Thoracic aorta (tissue), 2 donors: ENCODE measurements at regions not wholly inside any gene's neighbourhood (a gene's known extent, or its start where the extent isn't known, plus 50 kb on each side); places are given as distances from the start of the nearest gene placed in this dataset.
"Not testable (repeated sequence)": the region's sequence is repeated elsewhere in the genome, so short reads cannot be mapped to it uniquely, and the experiment has no call there.

Experiments
- ATAC-seq: fragments of 150-250 bp; one replicate; pipeline ENCODE4 v1.8.0; 2017; ENCODE audit warnings: low read depth; ENCODE audit not compliant: insufficient number of reproducible peaks, low FRiP score
- DNase-seq: peaks from one replicate; pipeline ENCODE4 v3.0.0-alpha.2; 2020; ENCODE audit warnings: low spot score
- H3K27ac ChIP-seq, 2 donors: fragments of 200-600 bp; sonication (generic); 1 replicate in 1 of 2; 2 replicates in 1 of 2; pipeline ENCODE4 v1.5.1; 2016; ENCODE audit warnings: mild to moderate bottlenecking in 2 of 2, moderate library complexity in 2 of 2
- H3K27me3 ChIP-seq: fragments of 200-600 bp; sonication (generic); replicated peaks from 2 replicates; pipeline ENCODE4 v1.6.0; 2016; ENCODE audit warnings: mild to moderate bottlenecking; ENCODE audit not compliant: insufficient read depth
- H3K36me3 ChIP-seq: fragments of 200-600 bp; sonication (generic); one replicate; pipeline ENCODE4 v1.5.1; 2016
- H3K4me1 ChIP-seq, 2 donors: fragments of 200-600 bp; sonication (generic); 1 replicate in 1 of 2; 2 replicates in 1 of 2; pipeline versions ENCODE4 v1.5.1 to v1.6.0; 2016; ENCODE audit warnings: low read depth in 2 of 2, mild to moderate bottlenecking in 1 of 2; ENCODE audit not compliant: control insufficient read depth in 1 of 2
- H3K4me3 ChIP-seq: fragments of 200-600 bp; sonication (generic); 2 replicates; pipeline ENCODE4 v1.5.1; 2016; ENCODE audit warnings: mild to moderate bottlenecking
- H3K9me3 ChIP-seq: fragments of 200-600 bp; sonication (generic); 2 replicates; pipeline ENCODE4 v1.5.1; 2016
- CTCF ChIP-seq: fragments of 200-600 bp; sonication (generic); IDR thresholded peaks from one replicate; pipeline ENCODE4 v1.5.1; 2019; ENCODE audit warnings: antibody characterized with exemption

- DNase-seq (no peak), ATAC-seq (no peak)
- TF ChIP-seq CTCF: no peak
- no peak overlapping the region for H3K27ac ChIP-seq
- no peaks in the 10 kb centered on the region for H3K4me1 ChIP-seq
- no peaks in the 10 kb centered on the region for H3K9me3 ChIP-seq
- H3K4me3 ChIP-seq: no peak overlapping the region
- no peaks in the 10 kb centered on the region for H3K36me3 ChIP-seq
- no peaks in the 10 kb centered on the region for H3K27me3 ChIP-seq
Measured at GRCh38 chr11:38123673-38124072, 1525.6 kb upstream of the RAG2 start.

DNA sequence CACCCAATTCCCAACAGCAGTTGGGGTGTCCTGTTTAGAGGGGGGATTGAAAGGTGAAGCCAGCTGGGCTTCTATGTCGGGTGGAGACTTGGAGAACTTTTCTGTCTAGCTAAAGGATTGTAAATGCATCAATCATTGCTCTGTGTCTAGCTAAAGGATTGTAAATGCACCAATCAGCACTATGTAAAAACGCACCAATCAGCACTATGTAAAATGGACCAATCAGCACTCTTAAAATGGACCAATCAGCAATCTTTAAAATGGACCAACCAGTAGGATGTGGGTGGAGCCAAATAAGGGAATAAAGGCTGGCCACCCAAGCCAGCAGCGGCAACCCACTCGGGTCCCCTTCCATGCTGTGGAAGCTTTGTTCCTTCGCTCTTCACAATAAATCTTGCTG, 1518.6 kb upstream of the RAG2 start:
- not testable (repeated sequence) for H3K36me3 ChIP-seq, H3K4me3 ChIP-seq, ATAC-seq

DNA sequence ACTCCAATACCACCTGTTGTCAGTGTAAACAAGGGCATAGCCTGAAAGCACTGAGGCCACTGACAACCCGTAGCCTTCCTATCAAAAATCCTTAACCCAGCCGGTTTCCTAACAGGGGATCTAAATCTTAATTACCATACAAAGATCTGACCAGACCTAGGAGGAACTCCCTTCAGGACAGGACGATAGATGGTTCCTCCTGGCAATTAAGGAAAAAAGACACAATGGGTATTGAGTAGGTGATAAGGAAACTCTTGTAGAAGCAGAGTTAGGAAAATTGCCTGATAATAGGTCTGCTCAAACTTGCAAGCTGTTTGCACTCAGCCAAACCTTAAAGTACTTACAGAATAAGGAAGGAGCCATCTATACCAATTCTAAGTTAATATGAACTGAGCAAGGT, 1517.3 kb upstream of the RAG2 start:
- H3K4me1 ChIP-seq, H3K9me3 ChIP-seq, H3K27ac ChIP-seq, H3K27me3 ChIP-seq, H3K4me3 ChIP-seq, DNase-seq, ATAC-seq, H3K36me3 ChIP-seq: not testable (repeated sequence)

More for the DNA sequence above, 1518.6 kb upstream of the RAG2 start:
- H3K4me1 ChIP-seq, DNase-seq, H3K27ac ChIP-seq, H3K9me3 ChIP-seq, H3K27me3 ChIP-seq: not testable (repeated sequence)

DNA sequence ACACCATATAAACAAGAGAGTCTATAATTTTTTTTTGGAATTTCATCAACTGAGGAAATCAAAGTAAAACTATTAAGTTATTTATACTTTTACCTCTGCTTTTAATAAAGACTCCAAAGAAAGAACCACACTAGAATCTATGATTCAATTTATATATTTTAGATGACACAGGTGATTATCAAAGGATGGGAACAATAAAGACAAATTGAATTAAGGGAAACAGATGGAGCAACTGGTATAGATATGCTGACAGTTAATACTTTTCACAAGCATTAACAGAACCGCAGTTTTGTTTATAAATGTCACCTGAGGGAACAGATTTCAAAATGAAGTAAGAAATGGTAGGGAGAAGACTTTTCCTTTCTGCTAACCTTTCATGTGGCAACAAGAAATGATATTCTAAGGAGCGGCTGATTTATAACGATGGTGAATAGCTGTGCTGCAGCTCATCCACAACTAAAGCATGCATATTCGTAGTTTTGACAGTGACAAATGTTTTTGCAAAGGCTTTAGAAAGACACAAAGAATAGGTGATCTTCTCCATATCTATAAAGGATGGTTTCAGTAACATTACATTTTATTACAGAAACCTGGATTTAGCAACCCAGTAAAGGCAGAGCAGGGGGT, 1502.9 kb upstream of the RAG2 start:
- no peaks in the 10 kb centered on the region for H3K27me3 ChIP-seq
- ATAC-seq (no peak), DNase-seq (no peak)
- TF ChIP-seq CTCF: no peak
- H3K4me3 ChIP-seq: no peak overlapping the region
- H3K36me3 ChIP-seq: no peaks in the 10 kb centered on the region
- H3K4me1 ChIP-seq: no peaks in the 10 kb centered on the region
- H3K27ac ChIP-seq: no peak overlapping the region
- H3K9me3 ChIP-seq: no peaks in the 10 kb centered on the region

DNA sequence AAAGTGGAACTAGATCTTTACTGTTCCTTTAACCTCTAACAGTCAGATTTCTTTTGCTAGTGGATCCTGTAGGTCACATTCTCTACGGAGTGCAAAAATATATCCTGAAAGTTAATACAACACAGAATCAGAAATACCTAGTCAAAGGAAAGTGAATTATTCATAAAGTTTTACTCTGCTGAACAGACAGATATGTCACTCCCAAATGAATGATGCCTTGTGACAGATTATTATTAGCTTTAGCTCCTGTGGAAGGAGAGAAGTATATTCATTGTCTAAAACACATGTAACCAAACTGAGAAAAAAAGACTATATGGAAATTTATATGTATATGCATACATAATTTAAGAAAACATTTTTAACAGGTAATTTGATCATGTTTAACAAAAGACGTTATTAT, 1497.2 kb upstream of the RAG2 start:
- no peak for TF ChIP-seq CTCF
- Histone ChIP-seq H3K4me1 (no peaks in the 10 kb centered on the region), H3K9me3 (no peaks in the 10 kb centered on the region), H3K4me3 (no peak overlapping the region), H3K27me3 (no peaks in the 10 kb centered on the region), H3K27ac (no peak overlapping the region), H3K36me3 (no peaks in the 10 kb centered on the region)
- no peak for ATAC-seq
- no peak for DNase-seq

DNA sequence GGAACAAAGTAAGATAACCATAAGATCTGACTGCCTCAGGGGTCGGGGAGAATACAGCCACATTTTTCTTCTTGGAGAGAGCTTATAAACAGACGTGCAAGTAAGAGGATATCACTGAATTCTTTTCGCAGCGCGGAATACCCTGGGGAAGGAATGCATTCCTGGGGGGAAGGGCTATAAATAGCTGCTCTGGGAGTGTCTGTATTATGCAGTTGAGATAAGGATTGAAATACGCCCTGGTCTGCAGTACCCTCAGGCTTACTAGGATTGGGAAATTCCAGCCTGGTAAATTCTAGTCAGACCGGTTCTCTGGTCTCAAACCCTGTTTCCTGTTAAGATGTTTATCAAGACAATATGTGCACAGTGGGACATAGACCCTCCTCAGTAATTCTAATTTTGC, 1491.7 kb upstream of the RAG2 start:
- no peak for ATAC-seq
- DNase-seq: no peak

More for the DNA sequence above, 1491.7 kb upstream of the RAG2 start:
- no peaks in the 10 kb centered on the region for H3K27me3 ChIP-seq
- no peaks in the 10 kb centered on the region for H3K9me3 ChIP-seq
- H3K4me3 ChIP-seq: no peak overlapping the region
- H3K36me3 ChIP-seq: no peaks in the 10 kb centered on the region
- TF ChIP-seq CTCF: no peak
- H3K4me1 ChIP-seq: no peaks in the 10 kb centered on the region
- H3K27ac ChIP-seq: no peak overlapping the region
